Keratinocyte (primary cell): ENCODE measurements at regions not wholly inside any gene's neighbourhood (a gene's known extent, or its start where the extent isn't known, plus 50 kb on each side); places are given as distances from the start of the nearest gene placed in this dataset.
"Not testable (repeated sequence)": the region's sequence is repeated elsewhere in the genome, so short reads cannot be mapped to it uniquely, and the experiment has no call there.

Experiments used
- EZH2 ChIP-seq: IDR thresholded peaks from one replicate; pipeline ENCODE4 v1.6.1; 2012; ENCODE audit warnings: inconsistent platforms, mild to moderate bottlenecking, low read length, moderate library complexity
- TF ChIP-seq, protein P1 (sequence below), 3 experiments: IDR thresholded peaks in 1 of 3; conservative IDR thresholded peaks in 1 of 3; optimal IDR thresholded peaks in 1 of 3; 2 replicates in 2 of 3; 3 replicates in 1 of 3; pipeline versions ENCODE3 to v1.5.1; 2011; ENCODE audit warnings: low read length in 3 of 3, mild to moderate bottlenecking in 3 of 3, moderate library complexity in 2 of 3, control low read depth in 1 of 3, inconsistent platforms in 1 of 3; ENCODE audit not compliant: insufficient read depth in 2 of 3; ENCODE audit errors: extremely low read depth in 1 of 3

GRCh38 chr1:206375552-206375951, 94.7 kb upstream of the IKBKE start:
- TF ChIP-seq, protein P1, sequence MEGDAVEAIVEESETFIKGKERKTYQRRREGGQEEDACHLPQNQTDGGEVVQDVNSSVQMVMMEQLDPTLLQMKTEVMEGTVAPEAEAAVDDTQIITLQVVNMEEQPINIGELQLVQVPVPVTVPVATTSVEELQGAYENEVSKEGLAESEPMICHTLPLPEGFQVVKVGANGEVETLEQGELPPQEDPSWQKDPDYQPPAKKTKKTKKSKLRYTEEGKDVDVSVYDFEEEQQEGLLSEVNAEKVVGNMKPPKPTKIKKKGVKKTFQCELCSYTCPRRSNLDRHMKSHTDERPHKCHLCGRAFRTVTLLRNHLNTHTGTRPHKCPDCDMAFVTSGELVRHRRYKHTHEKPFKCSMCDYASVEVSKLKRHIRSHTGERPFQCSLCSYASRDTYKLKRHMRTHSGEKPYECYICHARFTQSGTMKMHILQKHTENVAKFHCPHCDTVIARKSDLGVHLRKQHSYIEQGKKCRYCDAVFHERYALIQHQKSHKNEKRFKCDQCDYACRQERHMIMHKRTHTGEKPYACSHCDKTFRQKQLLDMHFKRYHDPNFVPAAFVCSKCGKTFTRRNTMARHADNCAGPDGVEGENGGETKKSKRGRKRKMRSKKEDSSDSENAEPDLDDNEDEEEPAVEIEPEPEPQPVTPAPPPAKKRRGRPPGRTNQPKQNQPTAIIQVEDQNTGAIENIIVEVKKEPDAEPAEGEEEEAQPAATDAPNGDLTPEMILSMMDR (optimal IDR thresholded peaks at IDR 0.05 in 1 of 3, IDR thresholded peaks at IDR 0.05 in 1 of 3, conservative IDR thresholded peaks at IDR 0.05 in 1 of 3; ENCODE audit: extremely low read depth in 1 of 3, insufficient read depth in 2 of 3, low read length in 3 of 3), result not testable (repeated sequence)
- TF ChIP-seq EZH2, result not testable (repeated sequence)
